ENCODE measurements at regions not wholly inside any gene's neighbourhood (a gene's known extent, or its start where the extent isn't known, plus 50 kb on each side); places are given as distances from the start of the nearest gene placed in this dataset.
A peak's percentile ranks its signal among the peaks of the same experiment; 100 is the strongest.

DNA sequence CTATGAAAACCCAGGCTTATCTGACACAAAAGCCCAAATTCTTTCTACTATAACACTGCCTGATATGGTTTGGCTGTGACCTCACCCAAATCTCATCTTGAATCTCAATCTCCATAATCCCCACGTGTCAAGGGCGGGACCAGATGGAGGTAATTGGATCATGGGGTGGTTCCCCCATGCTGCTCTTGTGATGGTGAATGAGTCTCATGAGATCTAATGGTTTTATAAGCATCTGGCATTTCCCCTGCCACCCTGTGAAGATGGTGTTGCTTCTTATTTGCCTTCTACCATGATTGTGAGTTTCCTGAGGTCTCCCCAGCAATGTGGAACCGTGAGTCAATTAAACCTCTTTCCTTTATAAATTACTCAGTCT, 123.3 kb upstream of the USP24 start:
- no peaks in the 10 kb centered on the region for H3K27me3 ChIP-seq (replicated peaks)
- H3K36me3 ChIP-seq (replicated peaks): no peaks in the 10 kb centered on the region
- no peak overlapping the region for H3K27ac ChIP-seq
- no peak overlapping the region for H3K4me3 ChIP-seq (ENCODE audit: low read depth, low read length)
- TF ChIP-seq, protein P1, sequence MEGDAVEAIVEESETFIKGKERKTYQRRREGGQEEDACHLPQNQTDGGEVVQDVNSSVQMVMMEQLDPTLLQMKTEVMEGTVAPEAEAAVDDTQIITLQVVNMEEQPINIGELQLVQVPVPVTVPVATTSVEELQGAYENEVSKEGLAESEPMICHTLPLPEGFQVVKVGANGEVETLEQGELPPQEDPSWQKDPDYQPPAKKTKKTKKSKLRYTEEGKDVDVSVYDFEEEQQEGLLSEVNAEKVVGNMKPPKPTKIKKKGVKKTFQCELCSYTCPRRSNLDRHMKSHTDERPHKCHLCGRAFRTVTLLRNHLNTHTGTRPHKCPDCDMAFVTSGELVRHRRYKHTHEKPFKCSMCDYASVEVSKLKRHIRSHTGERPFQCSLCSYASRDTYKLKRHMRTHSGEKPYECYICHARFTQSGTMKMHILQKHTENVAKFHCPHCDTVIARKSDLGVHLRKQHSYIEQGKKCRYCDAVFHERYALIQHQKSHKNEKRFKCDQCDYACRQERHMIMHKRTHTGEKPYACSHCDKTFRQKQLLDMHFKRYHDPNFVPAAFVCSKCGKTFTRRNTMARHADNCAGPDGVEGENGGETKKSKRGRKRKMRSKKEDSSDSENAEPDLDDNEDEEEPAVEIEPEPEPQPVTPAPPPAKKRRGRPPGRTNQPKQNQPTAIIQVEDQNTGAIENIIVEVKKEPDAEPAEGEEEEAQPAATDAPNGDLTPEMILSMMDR (IDR thresholded peaks at IDR 0.05; ENCODE audit: low read depth, low read length, missing control alignments): no peak
- in situ Hi-C loops (cut with HindIII; ENCODE audit: low pct_ligation_motif_present, low sequenced_read_pairs): no loop called here
- no peak for DNase-seq

DNA sequence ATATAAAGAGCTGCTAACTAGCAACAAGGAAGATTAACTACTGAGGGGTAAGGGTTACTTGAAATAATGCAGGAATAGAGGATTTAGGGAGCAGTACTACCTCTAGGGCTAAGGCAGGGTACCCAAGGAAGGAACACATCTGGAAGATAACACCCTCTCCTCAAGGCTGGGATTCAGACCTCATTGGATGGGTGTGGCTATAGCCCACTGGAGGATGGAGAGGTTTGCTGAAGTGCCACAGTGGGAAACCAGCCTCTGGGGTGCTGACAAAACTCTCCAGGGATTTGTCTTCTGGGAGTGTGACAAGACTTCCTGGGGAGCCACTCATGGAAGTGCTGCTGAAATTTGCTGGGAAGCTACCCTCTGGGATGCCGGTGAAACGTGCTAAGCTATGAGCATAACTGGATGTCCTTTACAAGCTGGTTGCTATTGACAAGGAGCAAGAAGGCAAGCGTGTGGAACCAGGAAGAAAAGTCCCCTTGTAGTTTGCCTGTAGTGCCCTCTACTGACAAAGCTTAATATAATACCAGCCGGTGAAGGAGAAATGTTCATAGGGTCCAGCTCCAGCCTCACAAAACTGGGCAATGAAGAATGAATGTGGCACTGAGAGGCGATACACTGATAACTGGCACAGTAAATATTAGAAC, 122.8 kb upstream of the USP24 start:
- peak; percentile 75 for DNase-seq
- H3K4me3 ChIP-seq (ENCODE audit: low read depth, low read length): no peak overlapping the region
- in situ Hi-C loops (cut with HindIII; ENCODE audit: low pct_ligation_motif_present, low sequenced_read_pairs): no loop called here
- no peaks in the 10 kb centered on the region for H3K27me3 ChIP-seq (replicated peaks)
- TF ChIP-seq, protein P1 (IDR thresholded peaks at IDR 0.05; ENCODE audit: low read depth, low read length, missing control alignments): peak; percentile 75
- no peaks in the 10 kb centered on the region for H3K36me3 ChIP-seq (replicated peaks)
- no peak overlapping the region for H3K27ac ChIP-seq

DNA sequence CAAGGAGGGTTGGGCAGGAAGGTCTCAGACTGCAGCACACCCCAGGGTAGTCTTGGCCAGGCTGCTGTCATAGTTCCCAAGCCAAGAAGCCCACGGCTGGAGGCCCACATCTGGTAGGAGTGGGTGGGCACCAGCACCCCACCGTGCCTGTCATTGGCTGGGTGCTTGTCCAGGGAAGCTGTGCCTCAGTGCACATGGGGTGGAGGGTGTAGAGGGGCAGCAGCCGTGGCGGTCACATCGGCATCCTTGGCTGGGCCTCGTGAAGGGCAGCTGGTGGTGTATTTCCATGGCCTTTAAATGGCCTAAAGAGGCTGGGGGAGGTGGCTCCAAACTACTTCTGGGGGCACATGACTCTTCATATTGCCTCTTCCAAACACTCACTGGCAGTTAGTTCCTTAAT, 119.6 kb upstream of the USP24 start:
- no peak overlapping the region for H3K4me3 ChIP-seq (ENCODE audit: low read depth, low read length)
- no peaks in the 10 kb centered on the region for H3K36me3 ChIP-seq (replicated peaks)
- H3K27ac ChIP-seq: no peak overlapping the region
- in situ Hi-C loops (cut with HindIII; ENCODE audit: low pct_ligation_motif_present, low sequenced_read_pairs): no loop called here
- H3K27me3 ChIP-seq (replicated peaks): no peaks in the 10 kb centered on the region
- DNase-seq: no peak
- TF ChIP-seq, protein P1 (IDR thresholded peaks at IDR 0.05; ENCODE audit: low read depth, low read length, missing control alignments): no peak

DNA sequence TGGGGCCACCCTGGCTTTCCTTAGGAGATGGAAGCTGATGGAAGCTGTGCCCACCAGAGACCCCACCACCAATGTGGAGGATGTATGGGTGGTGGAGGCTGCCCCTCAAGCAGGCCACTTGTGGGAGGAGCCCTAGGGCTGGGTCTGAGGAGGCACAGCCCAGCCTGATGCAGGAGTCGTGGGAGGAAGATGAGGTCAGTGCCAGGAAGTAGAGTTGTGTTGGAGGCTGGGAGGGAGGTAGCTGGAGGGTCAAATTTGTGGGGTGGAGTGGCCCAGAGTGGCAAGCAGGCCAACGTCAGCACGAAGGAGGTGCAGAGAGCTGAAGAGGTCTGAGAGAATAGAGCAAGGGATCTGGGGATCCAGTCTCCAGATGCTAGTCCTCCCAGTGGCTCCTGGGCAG, 119.0 kb upstream of the USP24 start:
- Histone ChIP-seq H3K36me3 (replicated peaks) (no peaks in the 10 kb centered on the region), H3K4me3 (ENCODE audit: low read depth, low read length) (no peak overlapping the region), H3K27ac (no peak overlapping the region), H3K27me3 (replicated peaks) (no peaks in the 10 kb centered on the region)
- TF ChIP-seq, protein P1 (IDR thresholded peaks at IDR 0.05; ENCODE audit: low read depth, low read length, missing control alignments): no peak
- peak; percentile 20 for DNase-seq
- in situ Hi-C loops (cut with HindIII; ENCODE audit: low pct_ligation_motif_present, low sequenced_read_pairs): no loop called here

DNA sequence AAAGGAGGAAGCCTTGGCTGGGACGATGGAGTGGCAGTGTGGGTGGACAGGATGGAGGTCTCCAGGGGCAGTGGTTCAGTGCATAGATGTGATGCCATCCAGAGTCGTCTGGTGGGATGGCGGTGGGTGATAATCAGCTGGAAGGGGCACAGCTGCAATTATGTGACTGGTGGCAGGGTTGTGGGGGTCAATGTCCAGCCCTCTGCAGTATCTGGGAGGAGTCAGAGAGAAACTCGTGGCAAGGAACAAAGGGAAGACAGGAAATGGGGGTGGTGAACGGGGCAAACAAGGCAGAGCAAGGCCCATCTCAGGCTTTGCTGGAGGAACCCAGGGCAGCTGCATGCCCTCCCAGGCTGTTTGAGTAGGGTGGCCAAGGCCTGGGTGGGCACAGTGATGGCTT, 118.3 kb upstream of the USP24 start:
- DNase-seq: no peak
- in situ Hi-C loops (cut with HindIII; ENCODE audit: low pct_ligation_motif_present, low sequenced_read_pairs): no loop called here
- no peaks in the 10 kb centered on the region for H3K27me3 ChIP-seq (replicated peaks)
- no peak overlapping the region for H3K27ac ChIP-seq
- TF ChIP-seq, protein P1 (IDR thresholded peaks at IDR 0.05; ENCODE audit: low read depth, low read length, missing control alignments): no peak
- H3K36me3 ChIP-seq (replicated peaks): no peaks in the 10 kb centered on the region
- no peak overlapping the region for H3K4me3 ChIP-seq (ENCODE audit: low read depth, low read length)

DNA sequence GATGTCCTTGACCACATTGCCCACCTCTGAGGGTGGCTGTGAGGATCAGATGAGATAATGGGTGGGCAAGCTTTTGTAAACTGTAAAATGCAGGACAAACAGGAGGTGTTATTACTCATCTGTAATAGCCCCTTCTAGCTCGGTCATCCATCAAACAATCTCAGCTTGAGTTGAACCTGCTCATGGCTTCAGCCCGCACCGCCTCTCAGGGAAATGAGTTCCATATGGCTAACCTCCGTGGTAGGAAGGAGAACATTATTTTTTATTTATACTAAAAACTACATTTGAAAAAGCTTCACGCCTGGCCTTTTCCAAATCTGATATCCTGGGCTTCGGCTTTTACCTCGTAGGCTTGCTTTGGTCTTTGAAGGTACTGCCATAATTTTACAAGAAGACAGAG, 116.2 kb upstream of the USP24 start:
- no peaks in the 10 kb centered on the region for H3K36me3 ChIP-seq (replicated peaks)
- in situ Hi-C loops (cut with HindIII; ENCODE audit: low pct_ligation_motif_present, low sequenced_read_pairs): no loop called here

More for the DNA sequence above, 116.2 kb upstream of the USP24 start:
- TF ChIP-seq, protein P1 (IDR thresholded peaks at IDR 0.05; ENCODE audit: low read depth, low read length, missing control alignments): no peak
- H3K27me3 ChIP-seq (replicated peaks): no peaks in the 10 kb centered on the region
- DNase-seq: no peak
- H3K4me3 ChIP-seq (ENCODE audit: low read depth, low read length): no peak overlapping the region
- H3K27ac ChIP-seq: no peak overlapping the region
